ENCODE measurements at regions not wholly inside any gene's neighbourhood (a gene's known extent, or its start where the extent isn't known, plus 50 kb on each side); places are given as distances from the start of the nearest gene placed in this dataset.

DNA sequence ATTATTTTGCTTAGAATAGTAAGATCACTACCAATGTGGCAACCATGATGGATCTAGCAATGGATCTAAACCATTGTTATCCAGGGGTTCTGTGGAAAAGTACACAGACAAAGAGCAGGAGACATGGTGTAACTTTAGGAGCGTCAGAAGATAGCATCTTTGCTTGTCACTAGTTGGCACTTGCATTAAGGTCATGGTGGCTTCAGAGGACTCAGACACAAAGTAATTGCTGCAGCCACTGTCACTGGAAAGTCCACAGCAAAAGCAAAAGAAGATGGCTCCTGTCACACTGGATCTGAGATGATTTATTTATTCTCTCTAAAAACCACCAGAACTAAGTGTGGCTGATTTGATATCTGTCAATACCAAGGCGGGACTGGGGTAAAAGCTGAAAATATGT is 93.3 kb upstream of the PCDH20 start:
- no TSS peak for BruUV-seq (replicated peaks)
- no peaks in the 10 kb centered on the region for H4K20me1 ChIP-seq (ENCODE audit: insufficient read depth)
- TF ChIP-seq, protein P1, sequence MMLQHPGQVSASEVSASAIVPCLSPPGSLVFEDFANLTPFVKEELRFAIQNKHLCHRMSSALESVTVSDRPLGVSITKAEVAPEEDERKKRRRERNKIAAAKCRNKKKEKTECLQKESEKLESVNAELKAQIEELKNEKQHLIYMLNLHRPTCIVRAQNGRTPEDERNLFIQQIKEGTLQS (IDR thresholded peaks at IDR 0.05), result no peak
- TF ChIP-seq EGR1 (IDR thresholded peaks at IDR 0.05; ENCODE audit: low read depth) (no peak), CEBPB (IDR thresholded peaks at IDR 0.05; ENCODE audit: low read depth) (no peak), FOSL1 (IDR thresholded peaks at IDR 0.05; ENCODE audit: low read depth) (no peak), ZFX (IDR thresholded peaks at IDR 0.05) (no peak), ZNF274 (IDR thresholded peaks at IDR 0.05; ENCODE audit: low read depth, low read length) (no peak), CBX3 (IDR thresholded peaks at IDR 0.05; ENCODE audit: low read depth) (no peak), YY1 (IDR thresholded peaks at IDR 0.05; ENCODE audit: extremely low read depth, insufficient replicate concordance, low read depth, low read length) (no peak), SIN3A (IDR thresholded peaks at IDR 0.05; ENCODE audit: low read depth) (no peak), SRF (IDR thresholded peaks at IDR 0.05; ENCODE audit: low read depth) (no peak), JUND (IDR thresholded peaks at IDR 0.05) (no peak), SP1 (IDR thresholded peaks at IDR 0.05; ENCODE audit: low read depth) (no peak), EZH2phosphoT487 (IDR thresholded peaks at IDR 0.05; ENCODE audit: borderline replicate concordance) (no peak), ELF1 (IDR thresholded peaks at IDR 0.05; ENCODE audit: borderline replicate concordance, low read depth) (no peak), RAD21 (IDR thresholded peaks at IDR 0.05; ENCODE audit: low read depth) (no peak), POLR2AphosphoS5 (IDR thresholded peaks at IDR 0.05; ENCODE audit: low read depth, low read length) (no peak), EZH2 (IDR thresholded peaks at IDR 0.05) (no peak)
- TF ChIP-seq, protein P2, sequence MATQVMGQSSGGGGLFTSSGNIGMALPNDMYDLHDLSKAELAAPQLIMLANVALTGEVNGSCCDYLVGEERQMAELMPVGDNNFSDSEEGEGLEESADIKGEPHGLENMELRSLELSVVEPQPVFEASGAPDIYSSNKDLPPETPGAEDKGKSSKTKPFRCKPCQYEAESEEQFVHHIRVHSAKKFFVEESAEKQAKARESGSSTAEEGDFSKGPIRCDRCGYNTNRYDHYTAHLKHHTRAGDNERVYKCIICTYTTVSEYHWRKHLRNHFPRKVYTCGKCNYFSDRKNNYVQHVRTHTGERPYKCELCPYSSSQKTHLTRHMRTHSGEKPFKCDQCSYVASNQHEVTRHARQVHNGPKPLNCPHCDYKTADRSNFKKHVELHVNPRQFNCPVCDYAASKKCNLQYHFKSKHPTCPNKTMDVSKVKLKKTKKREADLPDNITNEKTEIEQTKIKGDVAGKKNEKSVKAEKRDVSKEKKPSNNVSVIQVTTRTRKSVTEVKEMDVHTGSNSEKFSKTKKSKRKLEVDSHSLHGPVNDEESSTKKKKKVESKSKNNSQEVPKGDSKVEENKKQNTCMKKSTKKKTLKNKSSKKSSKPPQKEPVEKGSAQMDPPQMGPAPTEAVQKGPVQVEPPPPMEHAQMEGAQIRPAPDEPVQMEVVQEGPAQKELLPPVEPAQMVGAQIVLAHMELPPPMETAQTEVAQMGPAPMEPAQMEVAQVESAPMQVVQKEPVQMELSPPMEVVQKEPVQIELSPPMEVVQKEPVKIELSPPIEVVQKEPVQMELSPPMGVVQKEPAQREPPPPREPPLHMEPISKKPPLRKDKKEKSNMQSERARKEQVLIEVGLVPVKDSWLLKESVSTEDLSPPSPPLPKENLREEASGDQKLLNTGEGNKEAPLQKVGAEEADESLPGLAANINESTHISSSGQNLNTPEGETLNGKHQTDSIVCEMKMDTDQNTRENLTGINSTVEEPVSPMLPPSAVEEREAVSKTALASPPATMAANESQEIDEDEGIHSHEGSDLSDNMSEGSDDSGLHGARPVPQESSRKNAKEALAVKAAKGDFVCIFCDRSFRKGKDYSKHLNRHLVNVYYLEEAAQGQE (IDR thresholded peaks at IDR 0.05; ENCODE audit: low read depth), result no peak
- TF ChIP-seq, protein P3, sequence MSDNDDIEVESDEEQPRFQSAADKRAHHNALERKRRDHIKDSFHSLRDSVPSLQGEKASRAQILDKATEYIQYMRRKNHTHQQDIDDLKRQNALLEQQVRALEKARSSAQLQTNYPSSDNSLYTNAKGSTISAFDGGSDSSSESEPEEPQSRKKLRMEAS (IDR thresholded peaks at IDR 0.05), result no peak
- TF ChIP-seq, protein P4, sequence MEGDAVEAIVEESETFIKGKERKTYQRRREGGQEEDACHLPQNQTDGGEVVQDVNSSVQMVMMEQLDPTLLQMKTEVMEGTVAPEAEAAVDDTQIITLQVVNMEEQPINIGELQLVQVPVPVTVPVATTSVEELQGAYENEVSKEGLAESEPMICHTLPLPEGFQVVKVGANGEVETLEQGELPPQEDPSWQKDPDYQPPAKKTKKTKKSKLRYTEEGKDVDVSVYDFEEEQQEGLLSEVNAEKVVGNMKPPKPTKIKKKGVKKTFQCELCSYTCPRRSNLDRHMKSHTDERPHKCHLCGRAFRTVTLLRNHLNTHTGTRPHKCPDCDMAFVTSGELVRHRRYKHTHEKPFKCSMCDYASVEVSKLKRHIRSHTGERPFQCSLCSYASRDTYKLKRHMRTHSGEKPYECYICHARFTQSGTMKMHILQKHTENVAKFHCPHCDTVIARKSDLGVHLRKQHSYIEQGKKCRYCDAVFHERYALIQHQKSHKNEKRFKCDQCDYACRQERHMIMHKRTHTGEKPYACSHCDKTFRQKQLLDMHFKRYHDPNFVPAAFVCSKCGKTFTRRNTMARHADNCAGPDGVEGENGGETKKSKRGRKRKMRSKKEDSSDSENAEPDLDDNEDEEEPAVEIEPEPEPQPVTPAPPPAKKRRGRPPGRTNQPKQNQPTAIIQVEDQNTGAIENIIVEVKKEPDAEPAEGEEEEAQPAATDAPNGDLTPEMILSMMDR (IDR thresholded peaks at IDR 0.05 in 2 of 3, conservative IDR thresholded peaks at IDR 0.05 in 1 of 3; ENCODE audit: borderline replicate concordance in 1 of 3, insufficient read depth in 1 of 3, low read depth in 2 of 3, low read length in 2 of 3), result no peak
- ATAC-seq, result no peak
- no peaks in the 10 kb centered on the region for H3K9me3 ChIP-seq (ENCODE audit: control insufficient read depth in 1 of 2, insufficient read depth in 1 of 2, low read depth in 1 of 2, low read length in 2 of 2)
- H2AFZ ChIP-seq (ENCODE audit: low read depth, low read length, poor library complexity, severe bottlenecking), result no peak overlapping the region
- H3K27ac ChIP-seq (ENCODE audit: low read depth, low read length), result no peak overlapping the region
- DNase-seq (ENCODE audit: low read depth, low spot score), result no peak
- RAD21 ChIA-PET (ENCODE audit: low non-redundant PET in 1 of 2, low total read pairs in 2 of 2, uncharacterized antibody in 2 of 2, unreplicated experiment in 2 of 2), result no interaction called here
- H3K4me1 ChIP-seq (ENCODE audit: control insufficient read depth in 1 of 2, insufficient read depth in 2 of 2, low read length in 2 of 2), result no peaks in the 10 kb centered on the region
- H3K4me2 ChIP-seq (ENCODE audit: low read length), result no peak overlapping the region
- no peaks in the 10 kb centered on the region for H3K9me2 ChIP-seq (ENCODE audit: insufficient read depth)
- intact Hi-C loops (cut with micrococcal nuclease), result loop anchor here (10.0 kb wide), 1 partner anchor 56 kb away; no protein-coding TSS in a partner anchor
- H3K36me3 ChIP-seq (ENCODE audit: control insufficient read depth in 1 of 2, insufficient read depth in 2 of 2, low read length in 2 of 2), result no peaks in the 10 kb centered on the region
- no peak overlapping the region for H3K9ac ChIP-seq (ENCODE audit: low read length)
- no peak overlapping the region for H3K4me3 ChIP-seq (replicated peaks in 1 of 2; ENCODE audit: low read depth in 1 of 2, low read length in 2 of 2)
- H3K27me3 ChIP-seq (ENCODE audit: insufficient read depth, low read length), result no peaks in the 10 kb centered on the region
- POLR2A ChIA-PET, result no interaction called here
- CTCF ChIA-PET, result no interaction called here
- H3K79me2 ChIP-seq (ENCODE audit: insufficient read depth, low read length), result no peaks in the 10 kb centered on the region

All from HCT116 (cell line).